GM21367 (cell line): ENCODE measurements at regions not wholly inside any gene's neighbourhood (a gene's known extent, or its start where the extent isn't known, plus 50 kb on each side); places are given as distances from the start of the nearest gene placed in this dataset.

Source experiments
- ATAC-seq: cut with Tn5 transposase; IDR thresholded peaks from one replicate; pipeline ENCODE4 v1.9.1; 2021; ENCODE audit not compliant: unreplicated experiment

GRCh38 chr16:73326770-73327470, 279.0 kb upstream of the ZFHX3 start:
- no peak for ATAC-seq

GRCh38 chr16:73326221-73326620, 278.3 kb upstream of the ZFHX3 start:
- no peak for ATAC-seq

- ATAC-seq: no peak
These were observed 276.0 kb upstream of the ZFHX3 start for GRCh38 chr16:73323880-73324279.

GRCh38 chr16:73322856-73323255, 274.9 kb upstream of the ZFHX3 start:
- ATAC-seq: no peak

- ATAC-seq: no peak
These were observed 273.9 kb upstream of the ZFHX3 start for GRCh38 chr16:73321853-73322252.

- ATAC-seq: no peak
These were observed 271.8 kb upstream of the ZFHX3 start for GRCh38 chr16:73319737-73320136.

- ATAC-seq: no peak
These were observed 271.3 kb upstream of the ZFHX3 start for GRCh38 chr16:73319261-73319660.

GRCh38 chr16:73317321-73317857, 269.5 kb upstream of the ZFHX3 start:
- no peak for ATAC-seq

GRCh38 chr16:73315645-73316044, 267.7 kb upstream of the ZFHX3 start:
- ATAC-seq: peak; percentile 92

GRCh38 chr16:73313950-73314349, 266.0 kb upstream of the ZFHX3 start:
- no peak for ATAC-seq

GRCh38 chr16:73311857-73312723, 264.2 kb upstream of the ZFHX3 start:
- ATAC-seq: no peak

GRCh38 chr16:73308771-73309170, 260.8 kb upstream of the ZFHX3 start:
- no peak for ATAC-seq

GRCh38 chr16:73306901-73307413, 259.0 kb upstream of the ZFHX3 start:
- ATAC-seq: no peak

GRCh38 chr16:73304008-73304774, 256.3 kb upstream of the ZFHX3 start:
- ATAC-seq: no peak

- ATAC-seq: no peak
These were observed 255.0 kb upstream of the ZFHX3 start for GRCh38 chr16:73302942-73303341.

- ATAC-seq: no peak
These were observed 254.1 kb upstream of the ZFHX3 start for GRCh38 chr16:73301984-73302383.

- no peak for ATAC-seq
These were observed 251.4 kb upstream of the ZFHX3 start for GRCh38 chr16:73299346-73299745.

GRCh38 chr16:73298562-73298961, 250.6 kb upstream of the ZFHX3 start:
- no peak for ATAC-seq

GRCh38 chr16:73290258-73290657, 242.3 kb upstream of the ZFHX3 start:
- ATAC-seq: no peak

GRCh38 chr16:73289232-73289631, 241.3 kb upstream of the ZFHX3 start:
- peak; percentile 79 for ATAC-seq

GRCh38 chr16:73288520-73288919, 240.6 kb upstream of the ZFHX3 start:
- ATAC-seq: no peak
